Astrocyte (in vitro differentiated cells and primary cell): ENCODE measurements at regions not wholly inside any gene's neighbourhood (a gene's known extent, or its start where the extent isn't known, plus 50 kb on each side); places are given as distances from the start of the nearest gene placed in this dataset.

Experiments
- CTCF ChIP-seq: IDR thresholded peaks from 2 replicates; pipeline ENCODE4 v1.5.1; 2011; ENCODE audit warnings: low read depth, mild to moderate bottlenecking, inconsistent platforms, low read length, moderate library complexity; ENCODE audit not compliant: insufficient read depth
- EZH2 ChIP-seq: IDR thresholded peaks from 2 replicates; pipeline ENCODE4 v1.6.1; 2012; ENCODE audit warnings: mild to moderate bottlenecking, low read length, inconsistent platforms; ENCODE audit not compliant: insufficient read depth

GRCh38 chr9:135246248-135247205 is 159.1 kb downstream of the OLFM1 start:
- TF ChIP-seq CTCF (no peak), EZH2 (no peak)
